ENCODE measurements at regions not wholly inside any gene's neighbourhood (a gene's known extent, or its start where the extent isn't known, plus 50 kb on each side); places are given as distances from the start of the nearest gene placed in this dataset.

DNA sequence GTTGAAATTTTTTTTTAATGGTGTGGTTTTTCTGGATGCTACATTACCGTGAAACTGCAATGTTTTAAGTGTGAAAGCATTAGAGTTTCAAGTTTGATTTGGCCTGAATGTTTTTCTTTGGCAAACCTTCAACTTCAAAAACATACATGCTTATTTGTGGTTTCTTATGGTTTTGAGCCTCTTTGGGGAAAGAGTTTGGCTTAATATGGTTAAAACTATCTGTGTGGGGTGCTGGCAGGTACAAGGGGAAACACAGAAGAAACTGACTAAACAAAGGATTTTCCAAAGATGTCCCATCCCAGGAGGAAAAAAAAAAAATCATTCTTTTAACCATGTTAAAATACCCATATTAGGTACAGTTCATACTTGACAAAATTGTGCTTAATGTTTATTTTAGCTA lies 121.1 kb downstream of the HGF start:
- DNase-seq, result no peak

DNA sequence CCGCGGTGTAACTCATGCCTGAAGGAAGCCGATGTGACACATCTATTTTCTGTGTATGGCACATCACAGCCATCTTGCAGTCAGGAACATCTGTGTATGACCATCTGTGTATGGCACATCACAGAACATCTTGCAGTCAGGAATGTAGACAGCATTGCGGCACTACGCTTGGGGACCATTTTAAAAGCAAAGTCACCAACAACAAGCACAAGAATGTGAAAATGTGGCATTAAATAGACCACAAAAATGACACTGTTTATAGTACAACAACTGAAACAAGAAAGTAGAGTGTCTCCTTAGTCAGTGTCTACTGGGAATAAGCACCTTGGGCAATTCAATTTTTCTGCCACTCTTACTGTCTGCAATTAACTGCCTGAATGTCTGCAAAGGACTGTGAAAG lies 124.4 kb downstream of the HGF start:
- DNase-seq, result no peak

DNA sequence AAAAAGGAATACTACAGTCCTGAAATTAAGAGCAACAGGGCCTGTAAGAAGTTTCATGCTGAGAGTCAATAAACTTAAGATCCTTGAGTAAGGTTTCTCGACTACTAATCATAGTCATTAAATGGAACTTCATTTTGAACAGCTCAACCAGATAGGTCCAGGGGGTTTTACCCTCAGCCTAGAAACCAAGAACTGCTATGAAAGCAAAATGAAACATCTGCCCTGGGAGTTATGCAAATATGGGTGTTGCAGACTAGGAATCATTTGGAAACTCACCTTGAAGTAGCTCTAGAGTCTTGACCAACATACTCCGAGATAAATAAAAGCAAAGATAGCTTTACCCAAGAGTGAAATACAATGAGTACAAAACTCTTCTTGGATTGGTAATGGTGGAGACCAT lies 128.0 kb downstream of the HGF start:
- DNase-seq, result no peak

DNA sequence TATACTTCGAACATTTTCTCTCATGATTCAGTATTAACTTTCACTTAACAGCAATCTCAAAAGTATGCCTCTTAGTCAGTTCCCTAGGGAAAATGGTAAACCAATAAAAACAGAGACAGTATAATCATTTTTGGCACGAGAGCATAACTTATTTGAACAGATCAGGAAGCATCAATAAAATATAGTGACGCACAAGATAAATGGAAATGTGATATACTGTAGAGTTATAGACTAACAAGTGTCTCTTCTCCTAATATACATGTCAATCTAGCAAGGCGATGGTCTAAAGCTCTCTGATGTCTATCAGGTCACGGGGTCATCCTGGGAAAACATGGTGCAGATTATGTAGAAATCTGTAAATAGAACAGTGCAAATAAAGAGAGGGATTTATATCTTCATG lies 131.6 kb downstream of the HGF start:
- DNase-seq, result no peak

DNA sequence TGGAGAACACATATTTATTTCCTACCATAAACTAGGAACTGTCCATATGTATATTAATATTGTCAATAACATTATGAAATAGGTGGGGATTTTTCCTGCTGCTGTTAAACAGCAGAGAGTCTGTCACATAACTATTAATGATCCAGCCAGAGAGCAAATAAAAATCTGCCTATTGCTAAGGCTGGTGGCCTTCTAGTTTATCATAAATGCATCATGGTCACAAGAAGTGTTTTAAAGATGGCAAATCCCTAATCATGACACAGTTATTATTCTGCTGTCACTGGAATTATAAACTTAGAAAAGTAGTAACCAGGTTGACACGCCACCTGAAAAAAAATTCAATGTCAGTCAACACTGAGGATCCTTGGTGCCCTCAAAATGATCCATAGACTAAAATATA lies 132.3 kb downstream of the HGF start:
- no peak for DNase-seq

DNA sequence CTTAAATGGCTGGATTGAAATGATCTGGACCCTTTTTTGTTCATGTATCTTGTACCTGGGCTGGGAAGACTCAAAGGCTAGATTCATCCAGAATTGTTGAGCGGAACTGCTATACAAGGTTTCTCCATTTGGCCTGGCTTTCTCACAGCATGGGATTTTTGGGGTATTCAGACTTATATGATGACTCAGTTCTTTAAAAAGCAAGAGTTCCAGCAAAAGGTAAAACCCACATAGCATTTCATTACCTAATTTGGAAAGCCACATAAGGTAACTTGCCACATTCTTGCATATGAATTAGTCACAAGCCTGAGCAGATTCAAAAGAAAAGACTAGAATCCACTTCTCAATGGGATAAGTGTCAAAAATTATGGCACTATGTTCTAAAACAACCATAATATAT lies 137.4 kb downstream of the HGF start:
- no peak for DNase-seq

DNA sequence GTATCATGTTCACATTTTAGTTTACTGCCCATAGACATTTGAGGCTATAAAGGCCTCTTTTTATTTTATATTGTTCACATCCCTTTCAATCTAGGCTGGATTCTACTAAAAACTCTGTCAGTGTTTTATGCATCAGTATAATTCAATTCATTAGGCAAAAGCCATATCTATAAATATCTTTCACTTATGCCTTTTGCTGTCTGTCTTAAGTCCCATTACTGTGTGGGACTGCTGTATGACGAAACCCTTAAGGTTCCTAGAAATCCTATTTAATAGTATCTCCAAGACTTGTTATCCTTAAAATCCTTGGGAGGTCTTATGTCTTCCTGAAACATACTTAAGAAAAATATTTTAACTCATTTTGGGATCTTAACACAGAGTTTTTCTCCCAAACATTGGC lies 139.2 kb downstream of the HGF start:
- DNase-seq, result no peak

DNA sequence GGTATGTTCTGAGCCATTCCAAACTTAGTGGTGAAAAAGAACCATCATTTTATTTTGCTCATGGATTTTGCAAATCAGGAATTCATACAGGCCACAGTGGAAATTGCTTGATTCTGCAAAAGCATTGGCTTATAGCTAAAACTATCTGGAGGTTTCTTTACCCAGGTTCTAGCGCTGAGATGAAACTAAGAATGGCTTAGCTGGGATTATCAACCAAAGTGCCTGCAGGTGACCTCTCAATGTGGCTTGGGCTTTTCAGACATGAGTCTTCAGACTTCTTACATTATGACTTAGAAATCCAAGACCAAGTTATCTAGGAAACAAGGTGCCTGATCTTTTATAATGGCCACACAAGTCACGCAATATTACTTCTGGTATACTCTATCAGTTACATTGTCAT lies 140.1 kb downstream of the HGF start:
- DNase-seq, result no peak

DNA sequence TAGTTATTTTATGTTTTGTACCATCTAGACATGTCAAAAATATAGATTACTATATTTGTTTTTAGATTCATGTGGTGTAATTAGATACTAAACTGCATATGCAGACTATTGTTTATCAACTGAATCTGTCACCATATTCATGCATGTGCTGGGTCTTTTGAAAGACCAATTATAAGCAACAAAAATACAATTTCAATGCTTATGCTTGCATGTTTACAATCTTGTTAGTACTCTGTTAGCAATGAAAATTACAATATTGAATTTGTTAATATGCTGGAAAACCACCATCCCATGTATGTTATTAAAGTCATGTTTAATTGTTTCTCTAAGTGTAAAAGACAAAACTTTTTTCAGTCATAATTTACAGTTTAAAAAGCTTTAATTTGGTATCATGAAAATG lies 140.9 kb downstream of the HGF start:
- no peak for DNase-seq

DNA sequence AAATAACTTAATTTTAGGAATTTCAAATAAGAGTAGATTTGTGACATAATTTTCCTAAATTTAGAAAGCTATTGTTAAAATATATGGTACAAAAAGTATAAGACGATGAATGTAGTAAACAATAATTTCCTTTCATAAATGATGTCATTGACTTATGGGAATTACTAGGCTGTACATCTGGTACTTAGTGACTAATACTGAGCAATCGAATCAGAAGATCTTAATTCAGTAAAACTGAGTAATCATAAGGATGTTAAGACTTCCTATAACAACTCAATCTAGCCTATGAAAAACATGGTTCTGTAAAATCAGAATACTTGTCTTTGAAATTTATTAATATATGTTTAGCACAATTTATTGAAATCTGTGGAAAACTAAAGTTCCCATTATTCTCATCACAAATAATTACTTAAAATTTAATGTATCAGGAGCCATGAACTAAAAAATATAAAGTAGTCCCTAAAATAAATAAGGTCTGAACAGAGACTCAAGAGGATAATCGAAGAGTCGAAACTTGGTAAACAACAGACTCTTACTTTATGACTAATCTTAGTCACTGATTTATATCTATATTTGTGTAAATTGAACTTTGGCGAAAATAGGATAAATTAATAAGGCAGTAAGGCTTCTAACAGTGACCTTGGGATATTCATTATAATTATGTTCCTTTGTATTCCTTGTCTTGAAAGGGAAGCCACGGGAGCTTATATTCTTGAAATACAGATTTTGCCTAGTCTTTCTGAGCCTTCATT lies 142.1 kb downstream of the HGF start:
- no peak for DNase-seq

DNA sequence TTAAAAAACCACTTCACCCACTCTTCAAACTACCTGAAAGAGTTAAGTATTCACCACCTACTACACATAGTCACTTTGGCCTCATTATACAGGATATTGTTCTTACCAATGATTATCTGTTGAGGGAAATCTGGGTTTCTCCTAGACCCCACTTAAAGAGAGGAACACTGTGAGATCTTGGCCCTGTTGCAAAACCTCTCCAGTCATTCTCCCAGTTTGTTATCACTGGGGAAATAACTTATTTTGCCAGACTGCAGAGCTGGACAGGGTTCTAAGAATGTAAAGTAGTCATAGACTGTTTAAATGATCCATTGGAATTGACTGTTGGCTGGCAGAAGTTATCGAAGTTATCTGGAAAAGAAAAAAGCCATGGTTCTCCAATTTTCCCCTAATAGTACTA lies 143.8 kb downstream of the HGF start:
- DNase-seq, result no peak

DNA sequence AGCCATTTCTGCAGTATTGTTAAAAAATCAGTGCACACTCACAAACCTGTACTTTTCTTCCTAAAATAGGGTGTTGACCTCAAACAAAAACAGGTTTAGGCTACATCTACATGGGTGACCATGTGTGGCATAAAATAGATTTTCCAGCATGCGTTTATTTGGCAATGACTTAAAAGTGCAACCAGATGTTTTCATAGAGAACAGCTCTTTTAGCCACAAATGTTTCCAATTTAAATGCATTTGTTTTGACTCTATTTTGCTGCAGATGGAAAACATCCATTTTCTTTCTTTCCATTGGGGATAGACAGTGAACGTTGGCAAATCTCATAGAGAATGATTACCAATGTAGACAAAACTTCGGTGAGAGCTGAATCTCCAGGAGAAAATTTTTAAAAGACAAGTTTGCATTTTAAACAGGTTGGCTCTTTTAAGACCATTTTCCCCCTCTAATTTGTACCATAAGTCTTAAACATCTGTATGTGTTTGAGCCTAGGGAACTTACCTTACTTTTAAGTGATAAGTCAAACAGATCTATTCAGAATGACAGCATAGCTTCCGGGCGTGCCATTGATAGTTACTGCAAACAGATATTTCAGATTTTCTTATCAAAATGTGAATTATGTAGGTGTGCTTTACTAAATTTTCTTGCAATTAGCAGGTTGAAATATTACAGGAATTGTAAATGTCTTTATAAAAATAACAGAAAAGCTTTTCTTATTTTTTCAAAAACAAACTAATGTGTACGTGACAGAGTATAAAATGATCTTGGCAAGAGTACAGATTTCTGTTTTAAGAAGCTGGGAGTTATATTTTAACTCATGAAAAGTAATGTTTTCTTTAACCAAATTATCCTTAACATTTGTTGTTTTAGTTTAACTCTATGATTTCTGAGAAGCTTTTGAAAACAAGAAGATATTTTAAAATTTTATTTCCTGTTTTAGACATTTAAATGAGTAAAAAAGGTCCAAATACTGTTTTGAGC lies 144.9 kb downstream of the HGF start:
- no peak for DNase-seq

DNA sequence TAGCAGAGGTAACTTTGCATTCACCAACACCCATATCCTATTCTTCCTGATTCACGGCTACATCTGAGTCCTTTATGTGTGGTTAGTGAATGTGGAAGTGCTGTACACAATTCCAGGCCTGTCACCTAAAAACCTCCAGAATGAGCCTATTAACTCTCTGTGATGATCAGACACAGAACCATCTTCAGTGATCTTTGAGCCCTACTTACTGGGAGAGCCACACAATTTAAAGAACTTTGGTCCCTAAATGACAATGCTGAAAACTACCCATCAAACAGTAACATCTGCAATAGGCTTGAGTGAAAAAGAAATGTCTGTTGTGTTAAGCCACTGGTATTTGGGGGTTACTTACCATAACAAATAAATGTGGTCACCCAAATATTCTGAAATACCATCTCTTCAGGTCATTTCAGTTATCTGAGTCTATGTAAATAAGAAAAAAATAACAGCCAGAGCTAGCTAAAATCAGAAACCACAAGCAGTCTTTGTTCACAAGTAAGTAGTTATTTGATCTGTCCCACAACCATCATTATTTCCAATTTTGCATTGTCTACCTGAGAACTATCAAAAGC lies 145.7 kb downstream of the HGF start:
- no peak for DNase-seq

DNA sequence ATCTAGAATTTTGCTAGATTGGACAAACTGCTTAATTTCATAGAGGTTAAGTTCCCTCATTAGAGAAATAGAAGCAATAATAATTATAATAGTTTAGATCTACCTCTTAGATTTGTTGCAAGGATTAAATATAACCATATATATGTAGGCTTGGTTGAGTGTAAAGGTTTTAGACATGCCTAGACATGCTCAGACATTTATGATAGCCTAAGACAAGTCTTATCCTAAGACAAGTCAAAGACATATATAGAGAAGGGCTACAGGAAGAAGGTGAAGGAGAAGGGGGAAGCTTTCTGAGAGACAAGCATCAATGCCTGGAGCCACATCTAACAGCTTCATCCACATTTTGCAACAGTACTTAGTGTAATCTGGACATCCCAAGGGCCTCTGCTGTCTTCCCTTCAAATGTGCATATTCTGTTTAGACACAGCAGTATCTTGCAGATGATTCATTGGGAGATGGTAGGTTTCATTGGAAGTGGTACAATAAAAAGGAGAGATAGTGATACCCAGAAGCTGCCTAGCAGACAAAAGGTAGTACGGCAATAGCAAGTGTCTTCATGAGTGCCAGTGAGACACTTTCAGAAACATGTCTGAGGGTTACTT lies 146.5 kb downstream of the HGF start:
- DNase-seq, result no peak

DNA sequence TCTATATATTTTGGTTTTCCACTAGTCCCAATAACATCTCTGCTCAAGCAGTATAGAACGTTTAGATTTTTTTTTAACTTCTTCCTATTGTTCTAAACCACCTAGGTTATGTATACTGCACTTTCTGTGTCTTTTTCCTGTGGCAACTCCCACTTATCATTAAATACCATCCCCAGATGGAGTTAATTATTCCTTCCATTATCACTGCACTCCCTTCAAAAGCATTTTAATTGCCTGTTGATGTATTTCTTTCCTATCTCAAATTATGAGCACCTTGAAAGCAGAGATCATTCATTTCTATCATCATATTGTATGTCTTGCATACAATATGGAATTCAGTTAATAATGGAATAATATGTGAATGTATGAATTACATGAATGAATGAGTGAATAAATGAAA lies 148.0 kb downstream of the HGF start:
- DNase-seq, result no peak

DNA sequence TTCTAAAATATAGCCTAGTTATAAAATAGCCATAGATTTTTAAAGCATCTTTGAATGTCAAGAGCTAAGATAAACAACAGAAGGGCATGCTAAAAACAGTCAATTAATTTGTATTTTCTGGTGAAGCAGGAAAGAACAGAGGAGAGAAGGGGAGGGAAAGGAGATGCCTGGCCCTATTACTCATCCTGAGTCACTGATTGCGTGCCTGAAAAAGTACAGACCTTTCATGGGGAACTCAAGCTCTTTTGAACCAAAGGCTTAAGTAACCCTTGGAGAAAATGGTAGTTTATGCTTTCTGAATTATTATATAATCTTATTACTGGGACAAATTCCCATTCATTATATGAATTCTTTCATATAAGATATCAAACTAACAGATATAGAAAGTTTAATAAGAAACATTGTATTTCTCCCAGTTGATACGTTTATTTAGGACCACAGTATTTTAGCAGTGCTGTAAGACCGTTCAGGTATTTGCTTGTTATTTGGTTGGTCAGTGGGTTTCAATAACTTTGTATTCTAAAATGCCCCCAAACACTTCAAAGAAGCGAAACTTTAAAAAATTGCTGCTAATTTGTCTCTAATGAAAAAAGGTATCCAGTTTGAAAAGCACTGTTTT lies 151.3 kb downstream of the HGF start:
- DNase-seq, result no peak

DNA sequence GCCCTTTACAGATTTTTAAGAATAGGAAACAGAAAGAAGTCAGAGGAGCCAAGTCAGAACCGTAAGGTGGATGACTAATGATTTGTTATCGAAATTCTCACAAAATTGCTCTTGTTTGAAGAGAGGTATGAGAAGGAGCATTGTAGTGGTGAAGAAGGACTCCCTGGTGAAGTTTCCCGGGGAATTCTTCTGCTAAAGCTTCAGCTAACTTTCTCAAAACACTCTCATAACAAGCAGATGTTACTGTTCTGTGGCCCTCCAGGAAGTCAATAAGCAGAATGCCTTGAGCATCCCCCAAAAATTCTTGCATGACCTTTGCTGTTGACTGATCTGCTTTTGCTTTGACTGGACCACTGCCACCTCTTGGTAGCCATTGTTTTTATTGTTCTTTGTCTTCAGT lies 152.9 kb downstream of the HGF start:
- no peak for DNase-seq

DNA sequence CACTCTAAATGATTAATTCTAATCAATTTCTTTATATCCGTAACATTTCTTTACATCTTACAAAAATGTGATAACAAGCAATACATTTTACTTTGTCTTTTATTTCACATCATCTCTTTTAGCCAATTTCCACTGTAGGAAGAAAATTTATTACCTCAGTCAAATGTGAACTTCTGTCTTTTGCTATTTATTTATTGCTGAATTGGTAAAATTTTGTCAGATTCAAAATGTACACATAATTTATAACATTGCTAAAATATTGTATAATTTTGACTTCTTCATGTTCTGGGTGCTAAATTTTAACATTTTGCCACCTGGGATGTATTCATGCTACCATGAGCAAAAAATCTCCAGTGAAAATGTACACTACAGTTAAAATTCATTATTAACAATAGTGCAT lies 158.0 kb downstream of the HGF start:
- DNase-seq, result no peak

DNA sequence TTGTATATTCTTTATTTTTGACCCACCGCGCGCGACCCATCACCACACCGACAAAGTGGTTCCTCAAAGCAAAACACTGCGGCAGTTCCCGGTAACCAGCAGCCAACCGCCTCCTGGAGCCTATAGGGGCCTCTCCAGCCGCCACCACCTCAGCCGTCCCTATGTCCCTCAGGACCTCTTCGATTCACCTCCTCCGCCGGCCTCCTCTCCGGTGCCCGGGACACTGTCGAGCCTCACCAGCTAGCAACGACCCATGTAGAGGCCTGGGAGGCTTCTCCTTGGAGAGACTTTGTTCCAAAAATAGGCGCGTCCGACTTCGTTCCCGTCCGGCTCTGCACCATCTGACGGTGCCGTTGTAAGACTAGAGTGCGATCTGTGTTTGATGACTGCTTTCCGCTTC lies 158.8 kb downstream of the HGF start:
- DNase-seq, result no peak

DNA sequence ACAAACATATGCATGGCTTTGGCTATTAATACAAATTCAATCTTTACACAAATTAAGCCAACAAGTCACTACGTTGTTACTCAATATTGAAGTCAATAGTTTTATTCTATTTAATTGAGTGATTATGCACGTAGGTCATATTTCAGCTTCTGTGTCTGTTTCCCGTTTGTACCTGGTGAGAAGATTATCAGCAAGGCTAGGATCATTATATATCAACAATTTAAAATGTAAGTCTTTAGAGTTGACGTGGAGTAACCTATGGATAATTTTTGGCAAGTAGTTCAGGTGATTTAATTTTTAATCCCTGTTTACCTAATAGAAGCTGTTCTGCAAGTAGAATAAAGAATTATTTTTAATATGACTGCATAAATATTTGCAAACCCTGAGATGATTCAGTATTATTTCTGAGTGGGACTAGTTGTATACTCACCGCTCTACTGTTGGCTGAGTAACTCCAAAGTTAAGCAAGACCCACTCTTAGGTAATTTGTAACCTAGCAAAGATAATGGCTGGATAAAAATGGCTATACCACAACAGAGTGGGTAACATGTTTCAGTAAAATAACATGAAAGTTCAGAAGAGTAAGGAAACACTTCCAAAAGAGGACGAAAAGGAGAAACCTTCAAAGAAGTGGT lies 161.0 kb downstream of the HGF start:
- no peak for DNase-seq

DNA sequence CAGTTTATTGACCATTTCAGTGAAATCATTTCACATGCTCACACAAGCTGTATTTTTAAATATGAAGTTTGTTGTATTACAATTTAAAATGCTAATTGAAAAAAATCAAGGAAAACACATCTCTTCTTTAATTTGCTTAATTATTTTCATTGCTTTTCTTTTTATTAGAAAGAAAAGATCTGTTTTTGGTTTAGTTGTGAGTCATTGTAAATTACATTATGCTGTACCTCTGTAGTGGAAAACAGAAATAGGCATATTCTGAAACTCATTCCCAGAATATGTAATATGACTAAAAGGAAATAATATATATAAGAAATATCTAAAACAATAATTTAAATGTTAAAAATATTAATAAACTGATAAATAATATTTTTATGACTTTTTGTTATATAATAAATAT lies 161.9 kb downstream of the HGF start:
- no peak for DNase-seq

DNA sequence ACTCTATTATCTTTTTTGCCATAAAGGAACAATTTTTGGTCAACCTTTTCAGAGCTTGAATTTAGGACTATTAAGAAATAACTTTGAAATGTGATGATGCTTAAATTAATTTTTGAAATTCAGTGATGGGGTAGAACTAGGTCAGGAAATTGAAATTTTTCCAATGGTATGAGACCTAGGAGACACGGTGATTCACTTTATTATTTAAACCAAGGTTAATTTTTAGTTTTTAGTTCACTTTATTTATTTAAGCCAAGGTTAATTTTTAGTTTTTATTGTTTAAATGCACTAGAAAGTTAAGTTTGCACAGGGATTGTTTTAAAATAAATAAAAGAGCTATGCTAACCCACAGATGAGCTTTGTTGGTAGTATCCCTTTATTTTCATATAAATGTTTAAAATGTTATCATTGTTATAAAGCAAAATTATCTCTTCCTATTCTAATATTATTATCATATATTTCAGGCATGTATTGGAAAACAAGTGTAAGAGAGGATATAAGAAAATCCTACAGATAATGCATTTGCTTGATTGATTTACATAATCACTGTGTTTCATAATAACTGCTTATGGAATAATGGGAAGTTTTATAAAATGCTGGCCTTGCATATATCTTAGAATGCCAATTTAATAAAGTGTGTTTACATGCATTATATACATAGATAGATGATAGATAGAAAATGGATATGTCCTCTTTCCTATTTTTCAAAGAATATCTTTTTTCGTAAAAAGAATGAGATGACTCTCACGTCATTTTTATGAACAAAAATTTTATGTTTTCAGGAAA lies 163.6 kb downstream of the HGF start:
- DNase-seq, result no peak
